Astrocyte (in vitro differentiated cells and primary cell): ENCODE measurements at regions not wholly inside any gene's neighbourhood (a gene's known extent, or its start where the extent isn't known, plus 50 kb on each side); places are given as distances from the start of the nearest gene placed in this dataset.
"Not testable (repeated sequence)": the region's sequence is repeated elsewhere in the genome, so short reads cannot be mapped to it uniquely, and the experiment has no call there.

Experiments
- DNase-seq: peaks from one replicate; pipeline ENCODE4 v3.0.0-alpha.2; 2010; ENCODE audit warnings: low read depth
- FAIRE-seq: peaks from 2 replicates; lab custom pipeline; 2011; peaks lifted over from hg19 to GRCh38; lab: Jason Lieb, UNC
- H2AFZ ChIP-seq: 2 replicates; pipeline ENCODE4 v1.6.0; 2012; ENCODE audit warnings: low read depth, low read length, inconsistent platforms
- H3K27ac ChIP-seq: 2 replicates; pipeline ENCODE4 v1.5.1; 2011; ENCODE audit warnings: low read depth, low read length, inconsistent platforms
- H3K27me3 ChIP-seq: 2 replicates; pipeline ENCODE4 v1.6.0; 2011; ENCODE audit warnings: low read length, inconsistent platforms; ENCODE audit not compliant: insufficient read depth
- H3K36me3 ChIP-seq: 2 replicates; pipeline ENCODE4 v1.5.1; 2011; ENCODE audit warnings: low read length, inconsistent platforms; ENCODE audit not compliant: insufficient read depth
- H3K4me1 ChIP-seq: 2 replicates; pipeline ENCODE4 v1.5.1; 2011; ENCODE audit warnings: low read length, inconsistent platforms; ENCODE audit not compliant: insufficient read depth
- H3K4me2 ChIP-seq: 2 replicates; pipeline ENCODE4 v1.6.0; 2012; ENCODE audit warnings: low read length, inconsistent platforms
- H3K4me3 ChIP-seq: 2 replicates; pipeline ENCODE4 v1.5.1; 2011; ENCODE audit warnings: low read depth, mild to moderate bottlenecking, low read length, inconsistent platforms; ENCODE audit not compliant: insufficient read depth
- H3K79me2 ChIP-seq: 2 replicates; pipeline ENCODE4 v1.6.0; 2012; ENCODE audit warnings: mild to moderate bottlenecking, low read length, inconsistent platforms; ENCODE audit not compliant: insufficient read depth
- H3K9ac ChIP-seq: 2 replicates; pipeline ENCODE4 v1.6.0; 2012; ENCODE audit warnings: mild to moderate bottlenecking, low read length, inconsistent platforms
- H3K9me3 ChIP-seq: 2 replicates; pipeline ENCODE4 v1.5.1; 2012; ENCODE audit warnings: low read depth, mild to moderate bottlenecking, low read length, inconsistent platforms; ENCODE audit not compliant: insufficient read depth
- H4K20me1 ChIP-seq: 2 replicates; pipeline ENCODE4 v1.6.0; 2012; ENCODE audit warnings: low read length, inconsistent platforms; ENCODE audit not compliant: insufficient read depth
- H3K27ac Mint-ChIP-seq: one replicate; pipeline ENCODE4 v1.8.0; 2021; ENCODE audit warnings: mild to moderate bottlenecking, mixed read lengths; ENCODE audit not compliant: unreplicated experiment
- H3K27me3 Mint-ChIP-seq: one replicate; pipeline ENCODE4 v1.8.0; 2021; ENCODE audit warnings: low read depth, mixed read lengths; ENCODE audit not compliant: unreplicated experiment
- H3K36me3 Mint-ChIP-seq: one replicate; pipeline ENCODE4 v1.8.0; 2021; ENCODE audit warnings: low read depth, mixed read lengths; ENCODE audit not compliant: unreplicated experiment
- H3K4me1 Mint-ChIP-seq: one replicate; pipeline ENCODE4 v1.8.0; 2021; ENCODE audit warnings: low read depth, mixed read lengths; ENCODE audit not compliant: unreplicated experiment
- H3K4me3 Mint-ChIP-seq: one replicate; pipeline ENCODE4 v1.8.0; 2021; ENCODE audit warnings: mild to moderate bottlenecking, moderate library complexity, mixed read lengths; ENCODE audit not compliant: unreplicated experiment
- H3K9me3 Mint-ChIP-seq: one replicate; pipeline ENCODE4 v1.8.0; 2021; ENCODE audit warnings: mild to moderate bottlenecking, mixed read lengths; ENCODE audit not compliant: unreplicated experiment

- not testable (repeated sequence) for H3K36me3 Mint-ChIP-seq, H3K27ac Mint-ChIP-seq, H3K4me3 ChIP-seq, FAIRE-seq, H3K9me3 ChIP-seq, DNase-seq, H3K79me2 ChIP-seq, H3K27me3 Mint-ChIP-seq, H3K4me3 Mint-ChIP-seq, H2AFZ ChIP-seq, H3K27me3 ChIP-seq, H3K36me3 ChIP-seq, H3K9ac ChIP-seq, H3K27ac ChIP-seq, H3K4me1 Mint-ChIP-seq, H3K4me1 ChIP-seq, H3K4me2 ChIP-seq, H4K20me1 ChIP-seq, H3K9me3 Mint-ChIP-seq
Observed at GRCh38 chr7:76959573-76960399, 72.4 kb downstream of the SPDYE17 start.

DNA sequence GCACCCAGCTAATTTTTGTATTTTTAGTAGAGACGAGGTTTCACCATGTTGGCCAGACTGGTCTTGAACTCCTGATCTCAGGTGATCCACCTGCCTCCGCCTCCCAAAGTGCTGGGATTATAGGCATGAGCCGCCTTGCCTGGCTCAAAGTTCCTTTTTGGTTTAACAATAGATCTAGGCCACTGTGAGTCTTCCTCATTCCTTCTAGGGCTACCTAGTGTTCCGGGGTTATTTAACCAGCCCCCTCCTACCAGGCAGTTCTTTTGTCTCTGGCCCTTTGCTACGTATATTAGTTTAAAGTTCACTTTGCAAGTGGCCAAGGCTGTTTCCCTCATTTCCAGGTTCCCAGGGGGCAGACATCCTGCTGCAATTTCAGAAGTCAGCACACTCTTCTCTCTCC lies 75.6 kb downstream of the SPDYE17 start:
- not testable (repeated sequence) for H3K27me3 Mint-ChIP-seq, H3K27ac Mint-ChIP-seq, H3K27ac ChIP-seq, H3K36me3 Mint-ChIP-seq, DNase-seq, H3K4me2 ChIP-seq, H4K20me1 ChIP-seq, H3K79me2 ChIP-seq, H3K9ac ChIP-seq, H2AFZ ChIP-seq, H3K4me3 Mint-ChIP-seq, H3K27me3 ChIP-seq, H3K9me3 Mint-ChIP-seq, H3K4me3 ChIP-seq, H3K4me1 Mint-ChIP-seq, H3K36me3 ChIP-seq, FAIRE-seq, H3K9me3 ChIP-seq, H3K4me1 ChIP-seq

DNA sequence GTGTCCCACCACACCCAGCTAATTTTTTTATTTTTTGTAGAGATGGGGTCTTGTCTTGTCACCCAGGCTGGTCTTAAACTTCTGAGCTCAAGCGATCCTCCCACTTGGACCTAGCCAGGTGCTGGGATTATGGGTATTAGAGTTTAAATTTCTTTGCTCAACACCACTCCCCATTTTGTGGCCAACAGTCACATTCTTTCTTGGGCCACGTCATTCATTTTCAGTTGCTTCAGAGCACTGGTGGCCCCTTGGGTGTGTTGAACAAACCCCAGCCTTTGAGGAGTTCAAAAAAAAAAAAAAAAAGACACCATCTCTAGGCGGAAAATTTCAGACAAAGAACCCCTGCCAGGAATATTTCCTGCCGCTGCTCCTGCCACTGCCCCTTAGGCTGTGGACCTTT lies 77.0 kb downstream of the SPDYE17 start:
- H3K27ac ChIP-seq, FAIRE-seq, H3K27ac Mint-ChIP-seq, H3K9me3 ChIP-seq, H3K36me3 Mint-ChIP-seq, H3K27me3 Mint-ChIP-seq, H3K4me2 ChIP-seq, H4K20me1 ChIP-seq, H3K4me1 ChIP-seq, H3K9me3 Mint-ChIP-seq, H3K4me3 ChIP-seq, H3K4me1 Mint-ChIP-seq, H3K4me3 Mint-ChIP-seq, H3K36me3 ChIP-seq, H3K79me2 ChIP-seq, H3K27me3 ChIP-seq, DNase-seq, H3K9ac ChIP-seq, H2AFZ ChIP-seq: not testable (repeated sequence)

DNA sequence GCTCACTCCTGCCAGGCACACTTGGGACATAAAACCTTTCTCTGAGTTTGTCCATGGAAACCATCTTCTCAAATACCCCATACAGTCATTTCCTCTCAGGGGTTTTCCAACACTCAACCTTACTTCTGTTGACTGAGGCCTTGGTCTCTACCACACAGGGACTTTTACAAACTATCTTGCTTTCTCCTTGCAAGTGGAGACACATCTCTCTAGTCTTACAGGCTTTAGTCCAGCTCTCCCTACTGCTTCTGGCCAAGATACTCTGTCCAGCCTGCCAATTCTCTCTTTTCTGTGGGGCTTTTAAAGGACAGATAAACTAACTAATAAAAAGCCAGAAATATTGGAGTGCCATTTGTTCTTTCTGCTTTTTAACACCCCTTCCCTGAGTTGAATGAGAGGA lies 87.6 kb downstream of the SPDYE17 start:
- H3K36me3 ChIP-seq, H3K4me3 Mint-ChIP-seq, H3K9me3 Mint-ChIP-seq, H3K36me3 Mint-ChIP-seq, H3K4me3 ChIP-seq, H3K27me3 Mint-ChIP-seq, H3K9me3 ChIP-seq, DNase-seq, FAIRE-seq, H4K20me1 ChIP-seq, H3K9ac ChIP-seq, H3K4me1 Mint-ChIP-seq, H2AFZ ChIP-seq, H3K27ac ChIP-seq, H3K4me2 ChIP-seq, H3K27me3 ChIP-seq, H3K4me1 ChIP-seq, H3K79me2 ChIP-seq, H3K27ac Mint-ChIP-seq: not testable (repeated sequence)

DNA sequence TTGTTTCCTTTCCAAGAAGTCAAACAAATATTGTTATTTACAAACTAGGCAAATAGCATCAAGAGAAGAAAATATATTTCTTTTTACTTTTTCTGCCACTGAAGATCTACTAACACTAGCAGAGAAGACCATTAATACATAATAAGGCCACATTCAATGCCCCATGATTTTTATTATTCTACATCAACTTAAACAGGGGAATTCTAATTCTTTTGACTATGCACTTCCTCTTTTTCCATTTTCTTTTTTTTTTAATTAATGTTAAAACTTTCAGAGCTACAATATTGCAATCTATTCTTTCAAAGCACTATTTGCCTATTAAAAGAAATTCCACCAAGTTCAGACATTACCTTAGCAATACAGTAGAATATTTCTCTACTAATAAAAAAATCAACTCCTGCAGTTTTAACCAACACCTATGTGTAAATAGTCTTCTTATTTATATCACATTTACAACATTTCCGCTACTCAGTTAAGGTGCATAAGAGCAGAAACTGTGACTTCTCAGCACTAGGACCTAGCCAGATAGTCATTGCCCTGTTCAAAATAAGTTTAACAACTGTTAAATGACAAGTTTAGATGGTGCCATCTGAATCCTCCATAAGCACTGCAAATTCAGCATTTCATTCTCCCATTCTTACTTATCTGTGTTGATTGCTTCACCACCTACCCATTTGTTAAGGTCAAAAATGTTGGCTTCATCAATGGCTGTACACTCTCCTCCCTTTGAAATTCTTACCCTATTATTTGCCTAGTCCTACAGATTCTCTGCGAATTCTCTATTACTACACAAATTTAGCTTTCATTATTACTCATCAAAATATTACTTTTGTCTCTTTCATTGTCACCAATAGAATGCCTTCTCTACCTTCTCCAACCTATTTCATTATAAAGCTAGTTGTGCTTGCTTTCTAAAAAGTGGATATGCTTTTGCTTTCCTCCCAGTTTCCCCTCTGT lies 90.1 kb downstream of the SPDYE17 start:
- not testable (repeated sequence) for H3K4me1 ChIP-seq, H3K27ac ChIP-seq, H4K20me1 ChIP-seq, H3K4me1 Mint-ChIP-seq, H3K27ac Mint-ChIP-seq, H3K4me3 Mint-ChIP-seq, H3K36me3 Mint-ChIP-seq, H3K27me3 ChIP-seq, H3K9ac ChIP-seq, H3K9me3 Mint-ChIP-seq, H3K27me3 Mint-ChIP-seq, FAIRE-seq, H3K79me2 ChIP-seq, H3K9me3 ChIP-seq, H3K4me2 ChIP-seq, H3K36me3 ChIP-seq, H3K4me3 ChIP-seq, H2AFZ ChIP-seq, DNase-seq
